CD8-positive, alpha-beta memory T cell (primary cell): ENCODE measurements at regions not wholly inside any gene's neighbourhood (a gene's known extent, or its start where the extent isn't known, plus 50 kb on each side); places are given as distances from the start of the nearest gene placed in this dataset.
"Not testable (repeated sequence)": the region's sequence is repeated elsewhere in the genome, so short reads cannot be mapped to it uniquely, and the experiment has no call there.

ENCODE experiments used
- CTCF ChIA-PET: fragments of 350-600 bp; sonication (Branson Sonifier 250); formaldehyde crosslinking; loops from one replicate; lab custom pipeline; 2021; ENCODE audit warnings: antibody characterized with exemption; lab: Charles Lee
- POLR2A ChIA-PET: fragments of 350-600 bp; sonication (Branson Sonifier 250); formaldehyde crosslinking; loops from one replicate; lab custom pipeline; 2021; ENCODE audit warnings: antibody characterized with exemption; lab: Charles Lee
- DNase-seq, 5 donors: peaks; one replicate each; pipeline versions ENCODE4 v3.0.0 to v3.0.0-alpha.2; 2020 to 2022; ENCODE audit warnings: mixed read lengths in 1 of 5
- H3K27ac ChIP-seq: one replicate; pipeline ENCODE4 v1.7.0; 2013; ENCODE audit warnings: low read depth, mild to moderate bottlenecking, low read length, moderate library complexity
- H3K27me3 ChIP-seq: 2 replicates; pipeline ENCODE4 v1.7.0; 2013; ENCODE audit warnings: low read length, mild to moderate bottlenecking; ENCODE audit not compliant: insufficient read depth, poor library complexity, severe bottlenecking
- H3K36me3 ChIP-seq: 2 replicates; pipeline ENCODE4 v1.7.0; 2013; ENCODE audit warnings: mild to moderate bottlenecking, low read length, moderate library complexity; ENCODE audit not compliant: insufficient read depth
- H3K4me1 ChIP-seq: 2 replicates; pipeline ENCODE4 v1.7.0; 2013; ENCODE audit warnings: mild to moderate bottlenecking, low read length, moderate library complexity; ENCODE audit not compliant: insufficient read depth
- H3K4me3 ChIP-seq: 2 replicates; pipeline ENCODE4 v1.7.0; 2013; ENCODE audit warnings: mild to moderate bottlenecking, low read length
- H3K9me3 ChIP-seq: 2 replicates; pipeline ENCODE4 v1.7.0; 2013; ENCODE audit warnings: mild to moderate bottlenecking, low read length
- H3K27ac Mint-ChIP-seq, 8 donors: one replicate each; pipeline ENCODE4 v1.8.0; 2020 to 2021; ENCODE audit warnings: mixed read lengths in 8 of 8, mild to moderate bottlenecking in 6 of 8, inconsistent platforms in 3 of 8, moderate library complexity in 3 of 8
- H3K27me3 Mint-ChIP-seq, 2 donors: one replicate each; pipeline ENCODE4 v1.8.0; 2020 to 2021; ENCODE audit warnings: mixed read lengths in 2 of 2, mild to moderate bottlenecking in 1 of 2, moderate library complexity in 1 of 2
- H3K36me3 Mint-ChIP-seq, 3 donors: one replicate each; pipeline ENCODE4 v1.8.0; 2020 to 2021; ENCODE audit warnings: mixed read lengths in 3 of 3, inconsistent platforms in 1 of 3, mild to moderate bottlenecking in 1 of 3
- H3K4me1 Mint-ChIP-seq, 3 donors: one replicate each; pipeline ENCODE4 v1.8.0; 2020 to 2021; ENCODE audit warnings: mixed read lengths in 3 of 3, inconsistent platforms in 1 of 3, mild to moderate bottlenecking in 1 of 3
- H3K4me3 Mint-ChIP-seq, 7 donors: one replicate each; pipeline ENCODE4 v1.8.0; 2020 to 2021; ENCODE audit warnings: mixed read lengths in 7 of 7, mild to moderate bottlenecking in 6 of 7, moderate library complexity in 4 of 7, inconsistent platforms in 2 of 7
- H3K9me3 Mint-ChIP-seq, 5 donors: one replicate each; pipeline ENCODE4 v1.8.0; 2020 to 2022; ENCODE audit warnings: mixed read lengths in 5 of 5, mild to moderate bottlenecking in 3 of 5, moderate library complexity in 2 of 5, inconsistent platforms in 1 of 5

- H3K36me3 ChIP-seq, H3K4me3 ChIP-seq, H3K4me3 Mint-ChIP-seq, DNase-seq, H3K9me3 Mint-ChIP-seq, H3K27ac ChIP-seq, CTCF ChIA-PET, H3K4me1 Mint-ChIP-seq, POLR2A ChIA-PET, H3K36me3 Mint-ChIP-seq, H3K4me1 ChIP-seq, H3K27me3 Mint-ChIP-seq, H3K27ac Mint-ChIP-seq, H3K27me3 ChIP-seq, H3K9me3 ChIP-seq: not testable (repeated sequence)
Measured at GRCh38 chr1:83167634-83168033, 831.3 kb downstream of the TTLL7 start.

- H3K4me3 Mint-ChIP-seq, H3K4me3 ChIP-seq, CTCF ChIA-PET, H3K27ac Mint-ChIP-seq, H3K4me1 ChIP-seq, H3K27ac ChIP-seq, H3K9me3 ChIP-seq, H3K27me3 ChIP-seq, H3K27me3 Mint-ChIP-seq, H3K9me3 Mint-ChIP-seq, H3K36me3 Mint-ChIP-seq, DNase-seq, H3K36me3 ChIP-seq, H3K4me1 Mint-ChIP-seq, POLR2A ChIA-PET: not testable (repeated sequence)
Measured at GRCh38 chr1:83163879-83164475, 835.0 kb downstream of the TTLL7 start.

GRCh38 chr1:83158924-83159323 is 840.0 kb downstream of the TTLL7 start:
- DNase-seq, H3K27me3 ChIP-seq, H3K4me3 ChIP-seq, H3K36me3 ChIP-seq, H3K4me1 Mint-ChIP-seq, POLR2A ChIA-PET, H3K36me3 Mint-ChIP-seq, H3K9me3 Mint-ChIP-seq, H3K9me3 ChIP-seq, H3K4me1 ChIP-seq, CTCF ChIA-PET, H3K27ac Mint-ChIP-seq, H3K4me3 Mint-ChIP-seq, H3K27ac ChIP-seq, H3K27me3 Mint-ChIP-seq: not testable (repeated sequence)

- H3K27ac ChIP-seq, H3K27me3 ChIP-seq, H3K27me3 Mint-ChIP-seq, H3K4me1 ChIP-seq, H3K9me3 ChIP-seq, DNase-seq, H3K4me1 Mint-ChIP-seq, H3K4me3 ChIP-seq, H3K27ac Mint-ChIP-seq, CTCF ChIA-PET, H3K36me3 ChIP-seq, H3K36me3 Mint-ChIP-seq, H3K9me3 Mint-ChIP-seq, POLR2A ChIA-PET, H3K4me3 Mint-ChIP-seq: not testable (repeated sequence)
Measured at GRCh38 chr1:83154306-83154705, 844.6 kb downstream of the TTLL7 start.

GRCh38 chr1:83151167-83151898 is 847.6 kb downstream of the TTLL7 start:
- H3K27me3 Mint-ChIP-seq, H3K36me3 Mint-ChIP-seq, CTCF ChIA-PET, H3K9me3 ChIP-seq, H3K4me1 Mint-ChIP-seq, DNase-seq, POLR2A ChIA-PET, H3K27ac ChIP-seq, H3K27ac Mint-ChIP-seq, H3K4me3 ChIP-seq, H3K4me3 Mint-ChIP-seq, H3K36me3 ChIP-seq, H3K9me3 Mint-ChIP-seq, H3K27me3 ChIP-seq, H3K4me1 ChIP-seq: not testable (repeated sequence)

- H3K4me3 ChIP-seq, H3K36me3 ChIP-seq, H3K9me3 Mint-ChIP-seq, H3K27me3 Mint-ChIP-seq, H3K27me3 ChIP-seq, H3K4me3 Mint-ChIP-seq, H3K36me3 Mint-ChIP-seq, H3K4me1 ChIP-seq, H3K27ac Mint-ChIP-seq, H3K27ac ChIP-seq, H3K4me1 Mint-ChIP-seq, DNase-seq, CTCF ChIA-PET, POLR2A ChIA-PET, H3K9me3 ChIP-seq: not testable (repeated sequence)
Measured at GRCh38 chr1:83150479-83150878, 848.5 kb downstream of the TTLL7 start.

GRCh38 chr1:83145820-83146219 is 853.1 kb downstream of the TTLL7 start:
- H3K4me1 ChIP-seq, H3K27ac ChIP-seq, H3K9me3 Mint-ChIP-seq, H3K36me3 Mint-ChIP-seq, H3K36me3 ChIP-seq, POLR2A ChIA-PET, H3K4me3 ChIP-seq, H3K4me1 Mint-ChIP-seq, DNase-seq, H3K27me3 Mint-ChIP-seq, H3K9me3 ChIP-seq, CTCF ChIA-PET, H3K27me3 ChIP-seq, H3K4me3 Mint-ChIP-seq: not testable (repeated sequence)
- H3K27ac Mint-ChIP-seq: peak overlapping the region in 1 of 8 donors; percentile 21

GRCh38 chr1:83142802-83143201 is 856.1 kb downstream of the TTLL7 start:
- POLR2A ChIA-PET, H3K4me1 ChIP-seq, H3K4me3 Mint-ChIP-seq, DNase-seq, H3K36me3 Mint-ChIP-seq, H3K27ac ChIP-seq, H3K4me1 Mint-ChIP-seq, H3K36me3 ChIP-seq, H3K4me3 ChIP-seq, H3K27me3 Mint-ChIP-seq, H3K27ac Mint-ChIP-seq, H3K9me3 ChIP-seq, H3K9me3 Mint-ChIP-seq, H3K27me3 ChIP-seq, CTCF ChIA-PET: not testable (repeated sequence)
